H1 (cell line): ENCODE measurements at regions not wholly inside any gene's neighbourhood (a gene's known extent, or its start where the extent isn't known, plus 50 kb on each side); places are given as distances from the start of the nearest gene placed in this dataset.

ENCODE experiments used
- SIX5 ChIP-seq: IDR thresholded peaks from 2 replicates; pipeline ENCODE4 v1.6.1; 2011; ENCODE audit warnings: mild to moderate bottlenecking, low read depth, low read length
- TF ChIP-seq, protein P1 (sequence below), 3 experiments: IDR thresholded peaks; 1 replicate in 2 of 3; 2 replicates in 1 of 3; pipeline versions ENCODE4 v1.5.1 to v1.6.1; 2011; ENCODE audit warnings: low read length in 3 of 3, mild to moderate bottlenecking in 3 of 3, inconsistent platforms in 2 of 3, low read depth in 1 of 3, moderate library complexity in 1 of 3; ENCODE audit not compliant: insufficient read depth in 1 of 3; ENCODE audit errors: control extremely low read depth in 1 of 3

DNA sequence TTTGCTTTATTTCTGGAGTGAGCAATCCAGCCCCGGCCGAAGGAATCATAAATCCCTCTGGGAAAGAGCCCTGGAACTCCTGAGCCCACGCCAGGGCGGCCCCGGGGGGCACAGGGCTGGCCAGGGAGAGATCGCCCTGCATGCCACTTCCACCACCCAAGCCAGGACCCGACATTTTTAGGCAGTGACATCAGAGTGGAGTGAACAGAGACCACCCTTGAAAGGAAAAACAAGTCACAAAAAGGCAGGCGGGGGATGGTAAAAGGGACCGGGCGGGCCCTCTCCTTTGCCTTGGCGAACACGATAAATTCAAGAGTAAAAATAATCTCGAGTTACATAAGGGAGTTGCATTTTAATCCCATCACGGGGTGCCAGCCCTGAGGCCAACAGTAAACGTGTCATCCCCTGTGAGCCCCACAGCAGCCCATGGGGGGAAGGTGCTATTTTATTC is 284.1 kb downstream of the C16orf95 start:
- TF ChIP-seq, protein P1, sequence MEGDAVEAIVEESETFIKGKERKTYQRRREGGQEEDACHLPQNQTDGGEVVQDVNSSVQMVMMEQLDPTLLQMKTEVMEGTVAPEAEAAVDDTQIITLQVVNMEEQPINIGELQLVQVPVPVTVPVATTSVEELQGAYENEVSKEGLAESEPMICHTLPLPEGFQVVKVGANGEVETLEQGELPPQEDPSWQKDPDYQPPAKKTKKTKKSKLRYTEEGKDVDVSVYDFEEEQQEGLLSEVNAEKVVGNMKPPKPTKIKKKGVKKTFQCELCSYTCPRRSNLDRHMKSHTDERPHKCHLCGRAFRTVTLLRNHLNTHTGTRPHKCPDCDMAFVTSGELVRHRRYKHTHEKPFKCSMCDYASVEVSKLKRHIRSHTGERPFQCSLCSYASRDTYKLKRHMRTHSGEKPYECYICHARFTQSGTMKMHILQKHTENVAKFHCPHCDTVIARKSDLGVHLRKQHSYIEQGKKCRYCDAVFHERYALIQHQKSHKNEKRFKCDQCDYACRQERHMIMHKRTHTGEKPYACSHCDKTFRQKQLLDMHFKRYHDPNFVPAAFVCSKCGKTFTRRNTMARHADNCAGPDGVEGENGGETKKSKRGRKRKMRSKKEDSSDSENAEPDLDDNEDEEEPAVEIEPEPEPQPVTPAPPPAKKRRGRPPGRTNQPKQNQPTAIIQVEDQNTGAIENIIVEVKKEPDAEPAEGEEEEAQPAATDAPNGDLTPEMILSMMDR (IDR thresholded peaks at IDR 0.05; ENCODE audit: control extremely low read depth in 1 of 3, insufficient read depth in 1 of 3, low read depth in 1 of 3, low read length in 3 of 3), result no peak
- TF ChIP-seq SIX5, result no peak
